Psoas muscle (tissue), 7 donors: ENCODE measurements at regions not wholly inside any gene's neighbourhood (a gene's known extent, or its start where the extent isn't known, plus 50 kb on each side); places are given as distances from the start of the nearest gene placed in this dataset.

ENCODE experiments used
- ATAC-seq, 4 donors: fragments of 200-7000 bp; cut with Tn5 transposase; one replicate each; pipeline ENCODE4 v1.9.1; 2020; ENCODE audit warnings: moderate library complexity in 3 of 4, mild to moderate bottlenecking in 2 of 4
- DNase-seq, 2 donors: peaks; one replicate each; pipeline ENCODE4 v3.0.0-alpha.2; 2020
- H3K27ac ChIP-seq: fragments of 200-600 bp; one replicate; pipeline ENCODE4 v1.8.0; 2022
- H3K27me3 ChIP-seq, 3 donors: fragments of 200-600 bp in 1 of 3; one replicate each; pipeline versions ENCODE4 v1.6.1 to v1.8.0; 2013 to 2022; ENCODE audit warnings: low read length in 2 of 3, mild to moderate bottlenecking in 2 of 3, moderate library complexity in 1 of 3; ENCODE audit not compliant: insufficient read depth in 3 of 3
- H3K36me3 ChIP-seq, 2 donors: fragments of 200-600 bp in 1 of 2; one replicate each; pipeline versions ENCODE4 v1.6.1 to v1.8.0; 2013 to 2022; ENCODE audit warnings: low read depth in 1 of 2, mild to moderate bottlenecking in 1 of 2, moderate library complexity in 1 of 2; ENCODE audit not compliant: insufficient read depth in 1 of 2
- H3K4me1 ChIP-seq: fragments of 200-600 bp; one replicate; pipeline ENCODE4 v1.8.0; 2022
- H3K4me3 ChIP-seq: fragments of 200-600 bp; one replicate; pipeline ENCODE4 v1.8.0; 2022; ENCODE audit warnings: mild to moderate bottlenecking
- H3K9me3 ChIP-seq: fragments of 200-600 bp; one replicate; pipeline ENCODE4 v1.8.0; 2022
- CTCF ChIP-seq: fragments of 200-600 bp; IDR thresholded peaks from one replicate; pipeline ENCODE4 v1.8.0; 2022; ENCODE audit warnings: antibody characterized with exemption
- WGBS, 3 donors: extraction: QIAGEN DNeasy Blood & Tissue Kit; methylation state at CpG; one replicate each; pipeline versions ENCODE4 v1.1.6 to v1.1.7; 2013; 5-methylcytosine and 5-hydroxymethylcytosine counted together
- intact Hi-C, 2 donors: fragments of 100-400 bp; cut with DNase I; formaldehyde crosslinking; loops; one replicate each; pipeline versions ENCODE4 v1.11.0 to v1.14.2; 2022
- donor health status: healthy with polysubstance abuse.
- donor health status: DM: no; HTN: no; CAD: no; lungs with moderate emphysema.
- donor health status: Bipolar disorder and iron deficiency.
- donor health status: healthy.
- donor health status: DM: yes; HTN: yes; CAD: no.
- donor health status: DM: no; HTN: no; CAD: no.
- donor health status: DM: yes; HTN: yes; CAD: no.

GRCh38 chr6:90432041-90432775 is 135.6 kb upstream of the BACH2 start:
- intact Hi-C loops: no loop called here

GRCh38 chr6:90431576-90431975 is 134.9 kb upstream of the BACH2 start:
- Histone ChIP-seq H3K27ac (no peak overlapping the region), H3K4me3 (no peak overlapping the region), H3K4me1 (no peaks in the 10 kb centered on the region), H3K27me3 (no peaks in the 10 kb centered on the region), H3K36me3 (no peaks in the 10 kb centered on the region), H3K9me3 (peaks cover 6% of the 10 kb centered on the region)
- DNase-seq (no peak), ATAC-seq (no peak)
- TF ChIP-seq CTCF: no peak
- intact Hi-C loops: no loop called here

More at GRCh38 chr6:90432041-90432775, 135.6 kb upstream of the BACH2 start:
- H3K9me3 ChIP-seq: peaks cover 6% of the 10 kb centered on the region
- no peaks in the 10 kb centered on the region for H3K27me3 ChIP-seq
- H3K36me3 ChIP-seq: no peaks in the 10 kb centered on the region
- H3K4me1 ChIP-seq: no peaks in the 10 kb centered on the region
- WGBS, 3 donors: 88 to 91% (median 90%) methylated on average over 3 of the region's 3 CpGs
- H3K4me3 ChIP-seq: no peak overlapping the region
- DNase-seq (no peak), ATAC-seq (no peak)
- H3K27ac ChIP-seq: no peak overlapping the region
- TF ChIP-seq CTCF: no peak

- Histone ChIP-seq H3K27me3 (no peaks in the 10 kb centered on the region), H3K4me3 (no peak overlapping the region), H3K9me3 (peaks cover 6% of the 10 kb centered on the region), H3K36me3 (no peaks in the 10 kb centered on the region), H3K4me1 (no peaks in the 10 kb centered on the region), H3K27ac (no peak overlapping the region)
- no peak for TF ChIP-seq CTCF
- DNase-seq (no peak), ATAC-seq (no peak)
- intact Hi-C loops: no loop called here
Measured at GRCh38 chr6:90429713-90430112, 133.1 kb upstream of the BACH2 start.

GRCh38 chr6:90428514-90428913 is 131.9 kb upstream of the BACH2 start:
- ATAC-seq (no peak), DNase-seq (no peak)
- H3K4me3 ChIP-seq: no peak overlapping the region
- TF ChIP-seq CTCF: no peak
- no peaks in the 10 kb centered on the region for H3K27me3 ChIP-seq
- no peaks in the 10 kb centered on the region for H3K4me1 ChIP-seq
- H3K36me3 ChIP-seq: no peaks in the 10 kb centered on the region
- H3K9me3 ChIP-seq: peaks cover 6% of the 10 kb centered on the region
- intact Hi-C loops: no loop called here
- 33 to 37% (median 35%) methylated on average over 1 of the region's 1 CpG for WGBS, 3 donors
- H3K27ac ChIP-seq: no peak overlapping the region

- intact Hi-C loops: no loop called here
- Histone ChIP-seq H3K9me3 (peaks cover 6% of the 10 kb centered on the region), H3K4me1 (no peaks in the 10 kb centered on the region), H3K27me3 (no peaks in the 10 kb centered on the region), H3K27ac (no peak overlapping the region), H3K36me3 (no peaks in the 10 kb centered on the region), H3K4me3 (no peak overlapping the region)
- DNase-seq: no peak
- ATAC-seq: no peak
- TF ChIP-seq CTCF: no peak
- 81 to 90% (median 82%) methylated on average over 5 of the region's 5 CpGs for WGBS, 3 donors
Measured at GRCh38 chr6:90425161-90425641, 128.6 kb upstream of the BACH2 start.
